Subcutaneous abdominal adipose tissue (tissue), 5 donors: ENCODE measurements at regions not wholly inside any gene's neighbourhood (a gene's known extent, or its start where the extent isn't known, plus 50 kb on each side); places are given as distances from the start of the nearest gene placed in this dataset.

Source experiments
- H3K27ac ChIP-seq: one replicate; pipeline ENCODE4 v1.7.0; 2013; ENCODE audit warnings: low read depth, mild to moderate bottlenecking, inconsistent platforms, low read length, moderate library complexity
- H3K27me3 ChIP-seq, 5 donors: one replicate each; pipeline ENCODE4 v1.7.0; 2013; ENCODE audit warnings: low read length in 5 of 5, inconsistent platforms in 1 of 5; ENCODE audit not compliant: control insufficient read depth in 5 of 5, insufficient read depth in 4 of 5
- H3K36me3 ChIP-seq, 5 donors: one replicate each; pipeline ENCODE4 v1.7.0; 2013; ENCODE audit warnings: low read length in 5 of 5; ENCODE audit not compliant: control insufficient read depth in 5 of 5, insufficient read depth in 5 of 5
- H3K4me1 ChIP-seq, 5 donors: one replicate each; pipeline ENCODE4 v1.7.0; 2013; ENCODE audit warnings: low read length in 5 of 5, mild to moderate bottlenecking in 3 of 5, moderate library complexity in 1 of 5; ENCODE audit not compliant: control insufficient read depth in 5 of 5, insufficient read depth in 5 of 5
- H3K4me3 ChIP-seq, 5 donors: one replicate each; pipeline ENCODE4 v1.7.0; 2013; ENCODE audit warnings: low read length in 5 of 5, low read depth in 1 of 5
- H3K9ac ChIP-seq, 5 donors: one replicate each; pipeline ENCODE4 v1.7.0; 2013; ENCODE audit warnings: low read length in 5 of 5, mild to moderate bottlenecking in 4 of 5, moderate library complexity in 3 of 5
- H3K9me3 ChIP-seq, 5 donors: one replicate each; pipeline ENCODE4 v1.7.0; 2013; ENCODE audit warnings: low read length in 5 of 5; ENCODE audit not compliant: control insufficient read depth in 5 of 5
- donor health status: healthy.
- donor health status: healthy.
- donor health status: healthy.
- donor health status: healthy.
- donor health status: healthy.

DNA sequence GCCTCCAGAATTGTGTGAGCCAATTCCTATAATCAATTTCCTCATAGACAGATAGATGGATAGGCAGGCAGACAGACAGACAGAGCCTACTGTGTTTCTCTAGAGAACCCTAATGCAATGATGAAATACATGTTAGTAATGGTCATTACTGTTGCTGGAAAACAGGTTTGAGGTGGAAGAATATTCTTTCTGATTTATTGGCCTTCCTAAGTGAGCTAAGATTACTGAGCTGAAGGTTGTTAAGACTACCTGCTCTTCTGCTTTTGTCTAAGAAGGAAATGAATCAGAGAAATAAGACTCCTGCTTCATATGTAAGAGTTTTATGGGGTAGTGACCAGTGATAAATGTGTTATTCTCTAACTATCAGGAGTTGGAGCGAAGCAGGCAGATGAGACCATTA lies 219.9 kb downstream of the ELAVL2 start:
- Histone ChIP-seq H3K4me1 (no peaks in the 10 kb centered on the region), H3K36me3 (no peaks in the 10 kb centered on the region), H3K9me3 (no peaks in the 10 kb centered on the region), H3K27ac (no peak overlapping the region), H3K4me3 (no peak overlapping the region), H3K9ac (no peak overlapping the region), H3K27me3 (no peaks in the 10 kb centered on the region)

GRCh38 chr9:23608456-23608855 lies 217.6 kb downstream of the ELAVL2 start:
- Histone ChIP-seq H3K4me3 (no peak overlapping the region), H3K4me1 (peaks cover 0 to 8% (median 0%) of the 10 kb centered on the region in 5 donors), H3K27me3 (no peaks in the 10 kb centered on the region), H3K27ac (no peak overlapping the region), H3K9ac (no peak overlapping the region), H3K36me3 (no peaks in the 10 kb centered on the region), H3K9me3 (no peaks in the 10 kb centered on the region)

- H3K4me3 ChIP-seq: no peak overlapping the region
- H3K4me1 ChIP-seq: peaks cover 0 to 8% (median 0%) of the 10 kb centered on the region in 5 donors
- no peaks in the 10 kb centered on the region for H3K9me3 ChIP-seq
- H3K27ac ChIP-seq: no peak overlapping the region
- H3K9ac ChIP-seq: no peak overlapping the region
- H3K27me3 ChIP-seq: peaks cover 0 to 4% (median 0%) of the 10 kb centered on the region in 5 donors
- no peaks in the 10 kb centered on the region for H3K36me3 ChIP-seq
These were observed 214.2 kb downstream of the ELAVL2 start for GRCh38 chr9:23611869-23612268.

GRCh38 chr9:23615569-23615968 lies 210.5 kb downstream of the ELAVL2 start:
- Histone ChIP-seq H3K4me1 (peaks cover 0 to 8% (median 0%) of the 10 kb centered on the region in 5 donors), H3K36me3 (no peaks in the 10 kb centered on the region), H3K4me3 (no peak overlapping the region), H3K9me3 (no peaks in the 10 kb centered on the region), H3K9ac (peak overlapping the region in 1 of 5 donors; percentile 75), H3K27ac (no peak overlapping the region), H3K27me3 (peaks cover 0 to 4% (median 0%) of the 10 kb centered on the region in 5 donors)

DNA sequence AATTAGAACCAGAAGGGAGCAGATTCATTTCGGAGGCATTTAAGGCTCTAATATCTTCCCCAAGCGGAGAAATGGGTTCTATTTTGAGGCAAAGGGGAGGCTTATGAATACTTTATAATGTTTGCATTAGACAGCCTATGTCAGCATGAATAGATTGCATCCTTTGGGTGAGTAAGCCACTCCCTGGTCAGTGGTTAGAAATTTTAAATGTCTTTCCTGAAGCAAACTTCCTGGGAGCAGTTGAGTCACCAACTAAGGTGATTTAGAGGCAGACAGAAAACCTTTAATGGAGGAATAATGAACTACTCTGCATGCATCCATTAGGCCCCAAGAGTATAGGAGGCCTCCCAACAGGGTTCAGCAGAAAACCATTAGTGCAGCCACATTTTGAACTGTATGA lies 204.9 kb downstream of the ELAVL2 start:
- Histone ChIP-seq H3K4me1 (peaks cover 0 to 11% (median 0%) of the 10 kb centered on the region in 5 donors), H3K27ac (peak overlapping the region; percentile 1), H3K9me3 (no peaks in the 10 kb centered on the region), H3K4me3 (no peak overlapping the region), H3K27me3 (no peaks in the 10 kb centered on the region), H3K9ac (no peak overlapping the region), H3K36me3 (no peaks in the 10 kb centered on the region)

GRCh38 chr9:23621924-23622323 lies 204.1 kb downstream of the ELAVL2 start:
- peak overlapping the region; percentile 44 for H3K27ac ChIP-seq
- H3K4me1 ChIP-seq: peaks cover 0 to 11% (median 0%) of the 10 kb centered on the region in 5 donors
- no peaks in the 10 kb centered on the region for H3K27me3 ChIP-seq

GRCh38 chr9:23622396-23622795 lies 203.6 kb downstream of the ELAVL2 start:
- Histone ChIP-seq H3K9me3 (no peaks in the 10 kb centered on the region), H3K36me3 (no peaks in the 10 kb centered on the region), H3K4me3 (no peak overlapping the region), H3K27me3 (no peaks in the 10 kb centered on the region), H3K9ac (no peak overlapping the region), H3K27ac (peak overlapping the region; percentile 44), H3K4me1 (peaks cover 0 to 11% (median 0%) of the 10 kb centered on the region in 5 donors)

More at GRCh38 chr9:23621924-23622323, 204.1 kb downstream of the ELAVL2 start:
- H3K4me3 ChIP-seq: no peak overlapping the region
- no peaks in the 10 kb centered on the region for H3K9me3 ChIP-seq
- no peak overlapping the region for H3K9ac ChIP-seq
- H3K36me3 ChIP-seq: no peaks in the 10 kb centered on the region

DNA sequence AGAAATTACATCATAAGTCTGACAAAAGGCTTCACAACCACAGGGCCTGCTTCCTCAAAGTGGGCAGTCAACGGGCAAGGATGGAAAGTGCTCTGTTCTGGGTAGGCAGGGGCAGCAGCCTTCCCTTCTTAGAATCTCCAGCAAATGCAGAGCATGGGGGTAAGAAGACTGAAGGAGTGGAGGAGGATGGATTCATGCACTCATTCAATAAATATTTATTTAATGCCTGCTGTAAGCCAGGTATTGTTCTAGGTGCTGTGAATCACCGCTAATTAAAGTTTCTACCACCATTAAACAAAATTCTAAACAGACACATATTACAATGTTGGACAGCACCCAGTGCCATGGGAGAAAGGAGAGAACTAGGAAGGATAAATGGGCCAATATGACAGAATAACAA lies 195.6 kb downstream of the ELAVL2 start:
- no peaks in the 10 kb centered on the region for H3K4me1 ChIP-seq
- peaks cover 0 to 7% (median 0%) of the 10 kb centered on the region in 5 donors for H3K9me3 ChIP-seq
- no peaks in the 10 kb centered on the region for H3K27me3 ChIP-seq
- H3K9ac ChIP-seq: no peak overlapping the region
- H3K4me3 ChIP-seq: no peak overlapping the region
- H3K36me3 ChIP-seq: no peaks in the 10 kb centered on the region
- H3K27ac ChIP-seq: no peak overlapping the region

- Histone ChIP-seq H3K9me3 (peaks cover 0 to 7% (median 0%) of the 10 kb centered on the region in 5 donors), H3K9ac (no peak overlapping the region), H3K27ac (no peak overlapping the region), H3K4me1 (no peaks in the 10 kb centered on the region), H3K4me3 (no peak overlapping the region), H3K27me3 (no peaks in the 10 kb centered on the region), H3K36me3 (no peaks in the 10 kb centered on the region)
These were observed 190.8 kb downstream of the ELAVL2 start for GRCh38 chr9:23635276-23635675.

DNA sequence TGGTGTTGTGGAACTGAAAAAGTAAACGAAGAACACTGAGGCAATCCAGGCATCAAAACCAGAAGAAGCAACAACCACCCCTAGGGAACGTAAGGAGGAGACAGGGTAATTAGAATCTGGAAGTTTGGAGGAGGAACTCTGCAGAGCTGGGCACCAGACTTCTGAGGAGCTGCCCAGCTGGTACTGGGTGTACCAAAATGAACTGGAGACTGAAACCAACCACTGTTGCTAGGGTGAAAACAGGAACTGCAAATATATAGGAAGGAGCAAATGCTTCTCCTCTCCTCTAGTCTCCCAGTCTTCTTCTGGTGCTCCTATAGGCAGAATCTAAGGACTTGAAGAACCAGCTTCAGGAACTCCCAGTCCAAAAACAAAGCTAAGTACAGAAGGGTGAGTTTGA lies 189.8 kb downstream of the ELAVL2 start:
- Histone ChIP-seq H3K4me3 (no peak overlapping the region), H3K9ac (no peak overlapping the region), H3K4me1 (no peaks in the 10 kb centered on the region), H3K27me3 (no peaks in the 10 kb centered on the region), H3K9me3 (peaks cover 0 to 5% (median 0%) of the 10 kb centered on the region in 5 donors), H3K27ac (no peak overlapping the region), H3K36me3 (no peaks in the 10 kb centered on the region)

- Histone ChIP-seq H3K36me3 (no peaks in the 10 kb centered on the region), H3K9ac (no peak overlapping the region), H3K4me3 (no peak overlapping the region)
These were observed 188.0 kb downstream of the ELAVL2 start for GRCh38 chr9:23638011-23638410.

More at GRCh38 chr9:23638011-23638410, 188.0 kb downstream of the ELAVL2 start:
- no peaks in the 10 kb centered on the region for H3K9me3 ChIP-seq
- H3K4me1 ChIP-seq: no peaks in the 10 kb centered on the region
- no peak overlapping the region for H3K27ac ChIP-seq
- H3K27me3 ChIP-seq: no peaks in the 10 kb centered on the region
